ENCODE measurements at regions not wholly inside any gene's neighbourhood (a gene's known extent, or its start where the extent isn't known, plus 50 kb on each side); places are given as distances from the start of the nearest gene placed in this dataset.
A peak's percentile ranks its signal among the peaks of the same experiment; 100 is the strongest.

DNA sequence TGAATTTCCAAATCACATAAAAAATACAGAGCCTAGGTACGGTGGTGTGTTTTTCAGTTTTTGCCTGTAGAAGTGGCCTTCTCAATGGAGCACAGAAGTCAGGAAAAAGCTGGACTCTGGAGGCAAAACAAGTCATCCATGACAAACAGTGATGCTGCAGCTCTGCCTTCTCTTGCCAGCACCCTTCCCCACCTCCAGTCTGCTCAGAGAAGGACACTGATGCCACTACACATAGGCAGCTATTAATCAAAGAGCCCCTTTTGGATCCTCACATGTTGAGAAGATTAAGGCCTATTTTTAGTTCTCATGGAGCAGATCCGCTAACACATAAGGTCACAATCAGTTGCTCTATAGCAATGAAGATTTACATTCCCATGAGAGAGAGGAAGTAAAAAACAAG lies 181.6 kb upstream of the GALNT5 start:
- no peak for DNase-seq

DNA sequence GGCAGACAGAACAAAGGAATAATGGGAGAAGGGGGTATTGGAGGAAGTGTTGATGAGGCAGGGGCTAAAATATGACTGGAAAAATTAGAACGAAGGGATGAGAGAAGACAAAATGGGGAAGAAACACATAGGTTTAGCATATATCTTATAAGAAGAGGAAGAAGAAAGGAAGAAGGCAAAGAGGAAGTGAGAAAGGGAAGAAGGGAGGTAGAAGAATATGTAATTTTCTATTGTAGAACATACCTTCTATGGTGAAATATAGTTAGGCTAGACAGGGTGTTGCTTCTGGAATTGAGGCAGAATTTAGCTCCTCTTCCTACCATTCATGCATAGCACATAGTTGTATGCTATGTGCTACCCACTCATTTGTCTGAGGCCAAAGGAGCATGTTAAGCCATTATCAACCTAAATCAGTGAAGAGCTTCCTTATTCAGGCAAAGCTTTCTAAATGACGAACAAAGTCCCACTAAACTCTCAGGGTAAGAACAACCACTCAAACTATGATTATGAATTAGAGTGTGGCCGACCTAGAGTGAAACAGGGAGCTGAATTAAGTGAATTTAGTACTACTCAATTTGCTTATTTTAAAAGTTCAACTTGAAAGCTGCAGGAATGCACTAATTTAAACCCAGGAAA lies 180.9 kb upstream of the GALNT5 start:
- no peak for DNase-seq

DNA sequence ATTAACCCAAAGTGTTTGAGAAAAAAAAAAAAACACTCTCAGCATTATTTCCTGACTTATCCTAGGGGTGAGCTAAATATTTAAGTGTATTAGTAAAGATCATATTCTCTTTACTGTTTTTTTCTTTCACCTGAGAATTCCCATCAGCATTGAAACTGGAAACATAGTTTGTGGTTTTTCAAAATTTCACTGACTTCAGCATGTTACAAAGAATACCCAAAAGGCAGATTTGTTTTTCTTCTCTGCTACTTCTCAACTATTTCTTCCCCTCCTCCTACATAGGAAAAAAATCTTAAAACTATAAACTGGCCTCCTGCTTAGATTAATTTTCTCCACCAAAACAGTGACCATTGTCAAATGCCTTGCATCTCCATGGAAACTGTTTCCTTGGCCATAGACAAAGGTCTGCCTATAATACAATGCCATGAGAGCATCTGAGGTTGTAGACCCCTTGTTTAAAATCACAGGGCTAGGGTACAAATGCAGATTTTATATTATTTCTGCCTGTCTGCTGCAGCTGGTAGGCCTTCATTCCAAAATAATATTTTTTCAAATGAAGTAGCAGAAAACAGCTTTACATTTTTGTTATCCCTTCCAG lies 179.7 kb upstream of the GALNT5 start:
- DNase-seq, result no peak

DNA sequence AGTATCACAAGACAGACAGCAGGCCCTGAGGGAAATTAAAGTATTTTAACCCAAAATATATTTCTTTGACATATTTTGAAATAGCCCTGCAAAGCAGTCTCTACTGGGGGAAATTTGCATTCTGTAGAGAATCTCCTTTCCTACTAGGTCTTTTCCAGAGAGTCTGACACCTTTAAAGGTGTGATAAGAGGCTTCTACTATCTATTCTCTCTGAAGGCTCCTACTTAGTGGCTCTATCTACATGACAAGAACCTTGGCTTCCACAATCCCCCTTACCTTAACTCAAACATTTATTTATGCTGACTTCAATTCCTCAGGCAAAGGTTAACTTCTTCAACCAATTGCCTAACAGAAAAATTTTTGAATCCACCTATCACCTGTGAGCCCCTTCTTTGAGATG lies 174.6 kb upstream of the GALNT5 start:
- DNase-seq, result no peak

DNA sequence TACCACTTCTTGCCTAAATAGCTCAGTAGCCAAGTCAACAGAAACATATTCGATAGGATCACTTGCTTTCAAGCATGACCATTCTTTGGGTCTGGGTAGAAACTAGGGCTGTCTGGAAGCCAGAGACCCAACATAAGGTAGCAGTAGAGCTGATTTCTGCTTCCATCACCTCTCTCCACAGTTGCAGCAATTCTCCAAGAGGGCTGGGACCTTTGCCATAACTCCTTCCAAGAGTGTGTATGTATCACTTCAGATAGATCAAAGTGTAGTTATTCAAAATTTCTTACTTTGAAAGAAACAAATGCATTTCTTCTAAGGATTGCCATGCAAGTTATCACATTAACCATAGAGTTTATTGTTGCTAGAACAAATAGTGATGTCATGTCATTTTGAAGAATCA lies 172.0 kb upstream of the GALNT5 start:
- DNase-seq, result no peak

DNA sequence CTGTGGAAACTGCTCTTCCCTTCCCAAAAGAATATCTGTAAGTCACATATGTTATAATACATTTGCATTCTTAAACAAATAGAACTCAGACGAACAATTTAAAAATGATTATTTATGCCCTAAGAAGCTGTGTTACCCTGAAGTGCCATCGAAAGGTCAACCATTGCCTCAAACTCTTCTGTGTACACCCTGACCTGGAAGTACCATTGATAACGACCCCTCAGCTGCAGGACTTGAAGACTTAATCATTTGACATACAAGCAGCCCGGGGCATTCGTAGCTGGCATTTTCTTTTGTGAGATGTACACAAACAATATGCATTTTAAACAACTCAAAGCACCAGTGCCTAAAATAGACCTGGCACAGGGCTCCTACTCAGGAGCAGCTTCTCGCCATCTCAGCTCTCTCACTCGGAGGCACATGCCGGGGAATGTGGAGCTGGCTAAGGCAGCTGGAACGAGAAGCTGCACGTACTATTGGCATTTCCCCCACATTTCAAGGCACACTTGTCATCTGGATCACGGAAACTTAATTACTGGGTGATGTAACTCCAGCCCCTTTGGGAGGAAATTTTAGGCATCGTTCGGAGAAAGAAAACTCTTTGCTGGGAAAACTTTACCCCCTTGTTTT lies 170.0 kb upstream of the GALNT5 start:
- peak; percentile 39 for DNase-seq

DNA sequence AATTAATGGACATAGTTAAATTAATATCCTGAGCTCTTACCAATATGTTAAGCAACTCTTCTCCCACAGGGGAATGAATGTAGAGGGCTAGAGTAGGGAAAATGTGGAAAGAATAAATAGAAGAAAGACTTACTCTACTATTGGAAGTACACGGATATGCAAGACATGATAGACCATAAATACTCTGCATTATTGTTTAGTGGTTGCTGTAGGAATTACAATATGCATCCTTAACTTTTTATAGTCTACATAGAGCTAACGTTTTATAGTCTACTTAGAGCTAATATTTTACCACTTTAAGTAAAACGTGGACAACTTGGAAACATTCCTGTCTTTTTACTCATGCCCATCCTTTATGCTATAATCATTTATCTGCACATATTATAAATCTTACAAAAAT lies 163.8 kb upstream of the GALNT5 start:
- DNase-seq, result no peak

DNA sequence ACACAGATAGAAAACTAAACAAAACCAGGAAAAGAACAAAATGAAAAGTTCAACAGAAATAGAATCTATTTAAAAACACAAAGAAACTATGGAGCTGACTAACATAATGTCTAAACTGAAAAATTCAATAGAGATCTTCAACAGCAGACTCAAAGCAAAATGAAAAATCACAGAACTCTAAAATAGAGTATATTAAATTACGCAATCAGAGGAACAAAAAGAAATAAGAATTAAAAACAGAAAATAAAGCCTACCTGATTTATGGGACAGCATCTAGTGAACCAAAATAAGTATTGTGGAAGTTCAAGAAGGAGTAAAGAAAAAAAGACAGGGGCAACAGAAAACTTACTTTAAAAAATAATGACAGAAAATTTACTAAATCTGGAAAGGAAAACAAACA lies 152.1 kb upstream of the GALNT5 start:
- DNase-seq, result no peak

DNA sequence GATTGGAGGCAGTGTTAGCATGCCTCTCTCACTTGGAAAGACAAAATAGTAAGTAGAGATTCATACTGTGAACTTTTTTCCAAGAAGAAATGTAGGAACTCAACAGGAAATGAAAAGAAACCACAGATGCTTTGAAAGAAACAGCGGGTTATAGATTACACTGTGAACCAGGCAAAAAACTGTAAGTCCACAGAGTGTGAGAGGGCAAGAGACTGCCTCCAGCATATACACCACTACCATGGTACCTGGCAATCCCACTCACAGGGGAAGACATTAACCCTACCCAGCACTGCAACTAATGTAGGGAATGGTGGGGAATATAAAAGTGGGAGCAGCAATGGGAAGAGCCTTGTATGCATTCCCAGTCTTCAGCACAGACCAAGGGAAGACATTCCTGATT lies 150.6 kb upstream of the GALNT5 start:
- DNase-seq, result no peak

DNA sequence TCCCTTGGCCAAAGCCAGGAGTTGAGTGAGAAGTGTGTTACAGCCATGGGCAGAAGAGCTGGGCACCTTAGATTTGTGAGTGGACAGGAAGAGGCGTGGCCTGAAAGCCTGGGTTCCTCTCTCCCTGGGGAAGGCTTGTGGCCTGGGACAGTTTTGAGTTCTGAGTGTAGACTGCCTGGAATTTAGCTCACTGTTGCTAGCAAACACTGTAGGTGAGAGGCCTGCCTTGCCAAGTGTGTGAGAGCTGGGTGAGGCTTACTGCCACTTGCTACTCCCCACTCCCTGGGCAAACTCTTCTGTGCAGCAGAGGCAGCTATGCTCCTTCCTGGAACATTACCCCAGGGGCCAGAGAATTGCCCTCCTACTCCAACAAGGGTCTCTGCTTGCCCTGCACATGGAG lies 150.0 kb upstream of the GALNT5 start:
- no peak for DNase-seq

DNA sequence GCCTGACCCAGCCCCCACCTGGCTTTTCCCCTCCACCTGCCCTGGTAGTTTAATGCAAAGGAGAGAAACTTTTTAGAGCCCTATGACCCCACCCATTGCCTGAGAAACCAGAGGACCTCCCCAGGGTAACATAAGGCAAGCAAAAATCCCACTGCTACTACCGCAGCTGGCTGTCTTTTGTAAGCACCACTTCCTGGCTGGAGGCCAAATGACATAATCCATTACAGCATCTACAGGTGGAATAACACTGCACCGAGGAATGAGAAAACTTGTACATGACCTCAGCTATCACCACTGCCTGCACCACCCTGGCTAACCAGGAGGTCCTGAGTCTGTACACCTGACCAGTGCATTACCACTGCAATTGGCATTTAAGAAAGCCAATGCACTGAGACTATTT lies 149.6 kb upstream of the GALNT5 start:
- DNase-seq, result peak; percentile 19

DNA sequence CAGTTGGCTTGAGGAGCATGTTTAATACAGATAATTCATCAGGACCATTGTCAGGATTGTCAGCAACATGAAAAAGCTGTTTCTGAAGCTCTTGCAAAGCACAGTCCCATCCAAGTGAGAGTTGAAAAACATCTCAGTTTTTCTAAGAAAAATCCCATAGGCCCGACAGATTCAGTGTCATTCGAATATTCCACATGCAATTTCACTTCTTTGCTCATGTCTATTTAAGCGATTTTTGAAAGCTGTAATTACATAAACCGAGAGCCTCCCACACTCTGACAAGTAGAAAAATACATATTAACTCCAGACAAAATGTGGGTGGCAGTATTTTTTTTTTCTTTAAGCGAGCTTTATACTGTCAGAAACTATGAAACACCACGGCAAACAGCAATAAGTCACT lies 134.7 kb upstream of the GALNT5 start:
- DNase-seq, result no peak

DNA sequence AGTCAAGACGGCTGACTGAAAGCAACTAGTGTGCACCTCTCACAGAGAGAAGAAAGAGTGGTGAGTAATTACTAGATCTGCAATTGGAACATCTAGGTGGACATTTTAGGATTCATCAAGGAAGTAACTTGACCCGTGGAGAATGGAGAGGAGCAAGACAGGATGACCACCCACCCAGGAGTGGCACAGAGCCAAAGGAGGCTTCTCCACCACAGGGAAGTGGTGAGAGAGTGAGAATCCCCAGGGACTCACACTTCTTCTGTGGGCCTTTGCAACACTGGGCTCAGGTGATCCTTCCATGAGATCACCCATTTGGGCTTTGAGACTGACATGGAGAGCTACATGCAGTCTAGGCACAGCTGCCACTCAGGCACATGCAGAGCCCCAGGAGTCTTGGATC lies 132.8 kb upstream of the GALNT5 start:
- no peak for DNase-seq

DNA sequence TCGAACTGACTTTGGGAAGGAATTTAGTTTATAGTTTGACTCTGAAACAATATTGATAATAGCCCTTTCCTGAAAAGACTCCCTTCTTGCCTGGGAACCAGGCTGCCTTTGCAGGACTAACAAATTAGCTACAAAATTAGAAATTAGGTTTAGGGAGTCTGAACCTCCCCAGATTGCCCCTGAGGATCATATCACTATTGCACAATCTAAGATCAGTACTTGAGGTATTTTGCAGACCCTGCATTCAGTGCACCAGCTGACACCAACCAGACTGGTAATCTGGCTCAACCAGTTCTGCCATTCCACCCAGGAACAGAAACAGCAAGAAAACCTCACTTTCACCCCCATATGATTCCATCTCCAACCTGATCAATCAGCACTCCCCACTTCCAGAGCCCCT lies 131.8 kb upstream of the GALNT5 start:
- DNase-seq, result no peak

DNA sequence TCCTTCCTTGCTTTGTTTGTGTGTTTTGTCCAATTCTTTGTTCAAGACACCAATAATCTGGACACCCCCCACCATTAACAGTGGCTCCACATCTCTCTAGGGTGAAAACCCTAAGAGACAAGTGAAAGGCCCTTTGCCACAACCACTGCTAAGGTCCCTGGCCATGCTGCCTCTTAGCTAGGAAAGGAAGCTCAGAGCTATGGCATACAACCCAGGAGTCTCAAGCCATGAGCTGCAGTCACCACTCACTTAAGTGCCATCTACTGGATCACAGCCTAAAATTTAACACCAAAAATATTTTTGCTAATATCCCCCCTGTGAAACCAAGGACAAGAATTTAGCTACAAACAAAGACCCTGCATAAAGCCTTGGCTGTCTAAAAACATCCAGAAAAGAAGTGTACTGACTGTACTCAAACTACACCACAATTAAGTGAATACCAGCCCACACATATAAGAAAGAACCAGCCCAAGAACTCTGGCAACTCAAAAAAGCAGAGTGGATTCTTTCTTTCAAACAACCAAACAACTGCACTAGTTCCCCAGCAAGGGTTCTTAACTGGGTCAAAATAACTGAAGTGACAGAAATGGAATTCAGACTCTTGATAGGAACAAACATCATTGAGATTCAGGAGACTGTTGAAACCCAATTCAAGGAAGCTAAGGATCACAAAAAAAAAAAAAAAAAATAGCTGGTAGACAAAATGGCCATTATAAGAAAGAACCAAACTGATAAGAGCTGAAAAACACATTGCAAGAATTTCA lies 130.1 kb upstream of the GALNT5 start:
- no peak for DNase-seq

DNA sequence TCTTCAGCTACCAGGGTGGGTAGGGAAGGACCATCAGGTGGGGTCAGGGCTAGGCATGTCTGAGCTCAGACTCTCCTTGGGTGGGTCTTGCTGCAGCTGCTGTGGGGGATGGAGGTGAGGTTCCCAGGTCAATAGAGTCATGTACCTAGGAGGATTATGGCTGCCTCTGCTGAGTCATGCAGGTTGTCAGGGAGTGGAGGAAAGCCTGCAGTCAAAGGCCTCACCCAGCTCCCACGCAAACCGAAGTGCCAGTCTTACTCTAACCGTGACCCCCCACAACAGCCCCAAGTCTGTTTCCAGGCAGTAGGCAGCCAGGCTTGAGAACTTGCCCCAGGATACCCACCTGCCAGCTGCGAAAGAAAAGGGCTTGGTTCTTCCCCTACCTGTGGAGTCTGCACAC lies 113.6 kb upstream of the GALNT5 start:
- no peak for DNase-seq

DNA sequence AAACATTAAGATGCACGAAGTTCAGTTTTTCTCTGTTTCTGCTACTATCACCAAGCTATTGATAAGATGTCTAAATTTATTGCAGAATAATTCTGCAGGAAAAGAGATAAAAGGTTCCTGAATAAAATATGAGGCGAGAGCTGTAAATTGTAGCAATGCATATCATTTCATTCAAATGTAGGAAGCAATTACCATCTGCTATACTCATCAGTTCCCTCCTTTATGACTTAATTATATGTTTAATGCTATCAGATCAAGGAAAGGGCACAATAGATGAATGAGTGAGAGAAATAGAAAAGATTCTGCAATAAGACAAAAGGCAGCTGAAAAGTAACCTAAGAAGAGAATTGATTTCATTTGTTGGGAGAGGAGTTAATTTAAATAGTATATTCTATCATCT lies 108.2 kb upstream of the GALNT5 start:
- DNase-seq, result no peak

DNA sequence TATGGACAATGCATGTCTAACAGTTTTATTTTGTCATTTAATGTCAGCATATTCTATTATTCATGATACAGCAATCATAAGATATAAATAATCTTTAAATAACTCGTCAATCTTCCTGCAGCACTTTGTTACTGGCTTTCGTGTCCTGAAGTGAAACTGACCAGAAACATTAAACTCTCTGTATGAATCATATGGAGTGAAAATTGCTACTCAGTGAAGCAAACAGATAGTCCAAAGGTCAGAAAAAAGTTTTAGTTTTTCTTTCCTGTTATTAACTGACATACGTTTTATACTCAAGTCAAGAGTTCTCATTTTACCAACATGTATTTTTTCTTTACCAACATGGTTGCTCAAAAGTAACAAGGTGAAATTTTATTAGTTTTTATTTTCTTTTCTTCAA lies 106.8 kb upstream of the GALNT5 start:
- DNase-seq, result peak; percentile 36

DNA sequence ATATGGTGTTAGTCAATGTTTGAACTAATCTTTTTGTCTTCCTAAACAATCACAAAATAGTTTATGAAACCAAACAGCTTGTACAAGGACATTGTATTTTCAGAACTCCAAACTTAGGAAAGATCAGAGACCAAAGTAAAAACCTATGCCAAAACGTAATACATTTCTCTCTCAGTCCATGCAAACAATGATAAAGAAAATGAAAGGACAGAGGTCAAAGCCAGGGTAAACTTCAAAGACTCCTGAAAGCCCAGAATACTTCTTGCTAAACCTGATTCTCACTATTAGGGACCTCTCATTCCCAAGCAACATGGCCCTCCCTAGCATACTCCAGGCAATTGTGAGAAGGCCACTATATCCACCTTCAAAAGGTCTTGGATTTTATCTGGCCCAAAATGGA lies 105.1 kb upstream of the GALNT5 start:
- DNase-seq, result no peak

DNA sequence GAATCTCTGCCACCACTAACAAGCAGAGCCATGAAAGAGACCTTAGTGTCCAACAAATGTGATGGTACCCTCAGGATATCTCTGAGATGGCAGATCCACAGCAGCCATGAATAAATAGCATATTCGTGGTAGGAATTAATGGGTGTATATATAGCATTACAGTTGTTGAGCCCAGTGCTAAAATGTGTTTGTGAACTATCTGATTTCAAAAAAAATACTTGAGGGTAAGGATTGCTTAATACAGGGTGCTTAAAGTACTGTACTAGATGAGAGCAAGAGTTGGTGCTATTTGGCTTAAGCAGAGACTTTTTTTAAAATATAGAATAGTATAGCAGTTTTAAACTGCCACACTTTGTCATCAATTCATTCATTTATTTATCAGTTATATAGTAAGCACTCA lies 101.5 kb upstream of the GALNT5 start:
- no peak for DNase-seq

DNA sequence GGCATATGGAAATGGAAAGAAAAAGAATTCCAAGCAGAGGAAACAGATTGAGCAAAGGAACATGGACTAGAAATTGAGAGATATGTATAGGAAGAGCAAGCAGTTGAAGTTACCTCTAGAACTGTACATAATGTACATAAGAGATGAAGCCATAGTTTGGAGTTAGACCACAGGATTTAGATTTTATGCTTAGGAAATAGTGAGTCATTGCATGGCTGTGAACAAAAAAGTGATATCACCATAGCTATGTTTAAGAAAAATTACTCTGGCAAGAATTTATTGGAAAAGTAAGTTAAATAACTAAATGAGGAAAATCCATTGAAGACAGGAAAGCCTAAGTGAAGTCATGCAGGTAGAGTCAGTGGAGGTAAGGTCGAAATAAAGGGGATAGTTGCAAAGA lies 99.4 kb upstream of the GALNT5 start:
- peak; percentile 51 for DNase-seq

DNA sequence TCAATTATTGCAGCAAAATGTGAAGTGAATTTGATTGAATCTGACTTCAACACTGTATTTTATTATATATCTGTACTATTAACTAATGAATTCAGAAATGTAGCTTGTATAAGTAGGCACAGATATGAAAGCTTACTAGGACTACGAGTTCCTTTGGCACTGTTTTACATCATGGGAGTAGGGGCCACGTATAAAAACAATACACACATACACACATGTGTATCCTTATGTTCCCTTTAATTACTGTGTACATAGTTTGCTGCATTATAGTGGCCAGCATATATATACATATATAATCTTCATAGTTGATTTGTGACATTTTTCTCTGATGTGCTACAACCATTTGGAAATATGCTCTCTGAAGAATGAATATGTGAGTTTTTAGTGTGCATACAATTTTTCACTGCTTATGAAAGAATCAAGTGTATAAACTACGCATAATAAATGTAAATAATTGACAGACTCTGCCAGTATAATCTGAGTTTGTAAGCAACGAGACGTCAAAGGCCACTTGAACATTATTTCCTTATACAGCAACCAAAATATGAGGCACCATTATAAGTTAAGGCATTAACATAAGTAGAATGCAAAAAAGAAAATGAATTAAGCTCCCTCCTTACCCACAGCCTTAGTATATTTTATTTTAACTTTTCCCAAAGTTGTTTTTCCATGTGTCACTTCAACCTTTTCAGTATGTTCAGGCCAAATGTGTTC lies 98.1 kb upstream of the GALNT5 start:
- no peak for DNase-seq

DNA sequence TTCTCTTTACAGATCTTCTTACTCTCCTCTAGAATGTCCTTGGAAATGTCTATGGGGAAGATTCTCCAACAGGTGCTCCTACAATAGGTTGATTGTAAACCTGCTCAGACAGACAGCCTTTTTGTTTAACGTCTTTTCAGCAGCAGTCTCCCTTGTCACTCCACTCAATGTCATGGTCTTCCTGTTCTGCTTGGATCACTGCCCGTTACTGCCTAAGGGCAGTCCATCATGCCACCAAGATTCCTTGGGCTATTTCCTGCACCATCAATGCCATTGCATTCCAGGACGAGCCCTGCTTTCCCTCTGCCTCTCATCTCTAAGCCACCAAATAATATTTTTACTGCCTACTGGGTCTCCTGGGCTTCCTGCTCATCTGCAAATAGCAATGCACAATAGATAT lies 97.4 kb upstream of the GALNT5 start:
- DNase-seq, result no peak

DNA sequence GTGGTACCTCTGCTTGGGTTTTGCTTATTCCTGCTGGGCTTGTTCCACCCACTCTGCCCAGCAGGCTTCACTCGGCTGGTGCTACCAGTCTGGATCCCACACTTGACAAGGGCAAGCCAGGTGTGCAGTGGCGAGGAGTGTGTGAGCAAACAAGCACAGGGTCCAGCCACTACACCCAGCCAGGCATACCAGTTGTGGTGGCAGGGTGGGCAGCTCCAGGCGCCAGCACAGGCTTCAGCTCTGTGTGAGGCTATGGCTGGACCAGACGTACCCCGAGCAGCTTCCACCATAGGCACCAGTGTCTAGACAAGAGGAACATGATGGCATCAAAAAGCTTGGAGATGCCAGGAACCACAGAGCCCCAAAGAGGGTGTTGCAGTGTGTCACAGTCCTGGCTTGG lies 93.1 kb upstream of the GALNT5 start:
- DNase-seq, result no peak
